Mesothelial cell of epicardium (in vitro differentiated cells): ENCODE measurements at regions not wholly inside any gene's neighbourhood (a gene's known extent, or its start where the extent isn't known, plus 50 kb on each side); places are given as distances from the start of the nearest gene placed in this dataset.

ENCODE experiments used
- DNase-seq, 2 experiments: peaks; one replicate each; pipeline ENCODE4 v3.0.0; 2021; ENCODE audit warnings: low spot score in 2 of 2; ENCODE audit not compliant: unreplicated experiment in 2 of 2
- H3K27ac Mint-ChIP-seq: 2 replicates; pipeline ENCODE4 v1.8.0; 2021; ENCODE audit warnings: mixed read lengths
- H3K27me3 Mint-ChIP-seq: 2 replicates; pipeline ENCODE4 v1.8.0; 2021; ENCODE audit warnings: low read depth, mixed read lengths
- H3K36me3 Mint-ChIP-seq: 2 replicates; pipeline ENCODE4 v1.8.0; 2021; ENCODE audit warnings: mixed read lengths
- H3K4me1 Mint-ChIP-seq: 2 replicates; pipeline ENCODE4 v1.8.0; 2021; ENCODE audit warnings: mixed read lengths
- H3K4me3 Mint-ChIP-seq: 2 replicates; pipeline ENCODE4 v1.8.0; 2021; ENCODE audit warnings: mild to moderate bottlenecking, moderate library complexity, mixed read lengths
- H3K9me3 Mint-ChIP-seq: 2 replicates; pipeline ENCODE4 v1.8.0; 2021; ENCODE audit warnings: mixed read lengths
- CTCF ChIP-seq: fragments of 200-600 bp; sonication (generic); IDR thresholded peaks from one replicate; pipeline ENCODE4 v1.5.0; 2021; ENCODE audit warnings: antibody characterized with exemption; ENCODE audit not compliant: unreplicated experiment

GRCh38 chr10:20673175-20673574 lies 223.9 kb downstream of the NEBL start:
- Mint-ChIP-seq H3K4me1 (peaks cover 55% of the 10 kb centered on the region), H3K4me3 (no peak overlapping the region), H3K36me3 (no peaks in the 10 kb centered on the region), H3K27me3 (no peaks in the 10 kb centered on the region), H3K27ac (no peak overlapping the region), H3K9me3 (no peaks in the 10 kb centered on the region)
- no peak for DNase-seq
- TF ChIP-seq CTCF = no peak

GRCh38 chr10:20672741-20673140 lies 224.4 kb downstream of the NEBL start:
- H3K9me3 Mint-ChIP-seq = no peaks in the 10 kb centered on the region
- no peak for TF ChIP-seq CTCF
- no peaks in the 10 kb centered on the region for H3K27me3 Mint-ChIP-seq
- no peaks in the 10 kb centered on the region for H3K36me3 Mint-ChIP-seq
- H3K27ac Mint-ChIP-seq = no peak overlapping the region
- no peak overlapping the region for H3K4me3 Mint-ChIP-seq
- no peak for DNase-seq
- peaks cover 55% of the 10 kb centered on the region for H3K4me1 Mint-ChIP-seq

GRCh38 chr10:20670579-20670978 lies 226.5 kb downstream of the NEBL start:
- no peak for TF ChIP-seq CTCF
- Mint-ChIP-seq H3K36me3 (no peaks in the 10 kb centered on the region), H3K27me3 (no peaks in the 10 kb centered on the region), H3K4me1 (peaks cover 47% of the 10 kb centered on the region), H3K9me3 (no peaks in the 10 kb centered on the region), H3K27ac (no peak overlapping the region), H3K4me3 (no peak overlapping the region)
- no peak for DNase-seq

- no peak overlapping the region for H3K27ac Mint-ChIP-seq
- no peak for DNase-seq
- peaks cover 4% of the 10 kb centered on the region for H3K9me3 Mint-ChIP-seq
- H3K4me3 Mint-ChIP-seq = no peak overlapping the region
- no peaks in the 10 kb centered on the region for H3K36me3 Mint-ChIP-seq
- no peaks in the 10 kb centered on the region for H3K27me3 Mint-ChIP-seq
- no peak for TF ChIP-seq CTCF
- peaks cover 31% of the 10 kb centered on the region for H3K4me1 Mint-ChIP-seq
Measured at GRCh38 chr10:20668985-20669384, 228.1 kb downstream of the NEBL start.

- Mint-ChIP-seq H3K27ac (no peak overlapping the region), H3K9me3 (peaks cover 16% of the 10 kb centered on the region), H3K4me3 (no peak overlapping the region), H3K36me3 (peaks cover 2% of the 10 kb centered on the region), H3K4me1 (no peaks in the 10 kb centered on the region), H3K27me3 (no peaks in the 10 kb centered on the region)
- DNase-seq = no peak
- TF ChIP-seq CTCF = no peak
Measured at GRCh38 chr10:20662742-20663141, 234.4 kb downstream of the NEBL start.

GRCh38 chr10:20659225-20659624 lies 237.9 kb downstream of the NEBL start:
- Mint-ChIP-seq H3K9me3 (peaks cover 23% of the 10 kb centered on the region), H3K27ac (no peak overlapping the region), H3K36me3 (peaks cover 2% of the 10 kb centered on the region), H3K27me3 (no peaks in the 10 kb centered on the region), H3K4me3 (no peak overlapping the region), H3K4me1 (no peaks in the 10 kb centered on the region)
- DNase-seq = no peak
- no peak for TF ChIP-seq CTCF
